Skeletal muscle tissue (tissue), 3 donors: ENCODE measurements at regions not wholly inside any gene's neighbourhood (a gene's known extent, or its start where the extent isn't known, plus 50 kb on each side); places are given as distances from the start of the nearest gene placed in this dataset.

Experiments used
- H3K27ac ChIP-seq: one replicate; pipeline ENCODE4 v1.7.0; 2013; ENCODE audit warnings: mild to moderate bottlenecking, low read depth, low read length, inconsistent platforms
- H3K27me3 ChIP-seq, 3 donors: one replicate each; pipeline ENCODE4 v1.7.0; 2013; ENCODE audit warnings: low read length in 3 of 3; ENCODE audit not compliant: control insufficient read depth in 3 of 3, insufficient read depth in 3 of 3
- H3K36me3 ChIP-seq, 3 donors: one replicate each; pipeline ENCODE4 v1.7.0; 2013; ENCODE audit warnings: low read length in 3 of 3; ENCODE audit not compliant: control insufficient read depth in 3 of 3, insufficient read depth in 3 of 3
- H3K4me1 ChIP-seq, 3 donors: one replicate each; pipeline ENCODE4 v1.7.0; 2013; ENCODE audit warnings: low read length in 3 of 3, mild to moderate bottlenecking in 3 of 3; ENCODE audit not compliant: control insufficient read depth in 3 of 3, insufficient read depth in 3 of 3
- H3K4me3 ChIP-seq, 3 donors: one replicate each; pipeline ENCODE4 v1.7.0; 2013; ENCODE audit warnings: low read length in 3 of 3
- H3K9ac ChIP-seq, 3 donors: one replicate each; pipeline ENCODE4 v1.7.0; 2013; ENCODE audit warnings: low read length in 3 of 3, mild to moderate bottlenecking in 3 of 3, moderate library complexity in 2 of 3, low read depth in 1 of 3
- H3K9me3 ChIP-seq, 3 donors: one replicate each; pipeline ENCODE4 v1.7.0; 2013; ENCODE audit warnings: low read length in 3 of 3; ENCODE audit not compliant: control insufficient read depth in 3 of 3
- donor health status: Osteomylitis.

DNA sequence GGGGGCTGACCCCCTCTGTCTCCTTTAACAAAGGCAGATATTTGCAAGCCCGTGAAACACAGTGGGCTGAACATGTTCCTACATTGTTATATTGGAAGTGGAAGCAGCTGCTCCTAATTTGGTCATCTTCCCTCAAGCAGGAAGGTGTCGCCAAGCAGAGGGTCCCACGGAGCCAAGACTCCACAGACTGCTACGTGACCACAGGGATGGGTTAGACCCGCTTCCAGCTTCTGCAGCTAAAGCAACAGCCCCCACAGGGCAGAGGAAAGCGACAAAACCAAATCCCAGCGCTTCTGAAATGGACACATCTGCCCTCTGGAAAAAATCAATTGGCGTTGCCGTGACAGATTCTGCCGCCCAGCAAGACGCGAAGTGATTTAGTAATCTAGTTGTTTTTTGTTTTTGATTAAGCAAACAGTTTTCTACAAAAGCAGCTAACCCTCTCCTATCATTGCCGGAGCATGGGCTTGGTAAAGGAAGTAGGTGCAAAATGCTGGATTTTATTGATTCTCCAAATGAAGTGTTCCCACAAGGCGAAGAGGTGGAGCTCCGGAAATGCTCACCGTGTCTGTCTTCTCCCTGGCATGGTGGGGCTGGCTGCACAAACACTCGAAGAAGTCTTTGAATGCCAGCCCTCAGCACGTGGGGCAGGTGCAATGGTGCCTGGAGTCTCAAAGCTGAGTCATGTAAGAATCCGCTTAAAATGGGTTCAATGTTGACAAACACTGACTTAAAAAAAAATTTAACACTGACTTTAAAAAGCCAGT lies 79.4 kb upstream of the FRMD1 start:
- Histone ChIP-seq H3K27me3 (peaks cover 10 to 32% (median 12%) of the 10 kb centered on the region in 3 donors), H3K9ac (peak overlapping the region in 1 of 3 donors; percentile 28), H3K4me1 (peaks cover 0 to 12% (median 8%) of the 10 kb centered on the region in 3 donors), H3K4me3 (peak overlapping the region in 1 of 3 donors; percentile 41), H3K27ac (no peak overlapping the region), H3K36me3 (no peaks in the 10 kb centered on the region), H3K9me3 (no peaks in the 10 kb centered on the region)

DNA sequence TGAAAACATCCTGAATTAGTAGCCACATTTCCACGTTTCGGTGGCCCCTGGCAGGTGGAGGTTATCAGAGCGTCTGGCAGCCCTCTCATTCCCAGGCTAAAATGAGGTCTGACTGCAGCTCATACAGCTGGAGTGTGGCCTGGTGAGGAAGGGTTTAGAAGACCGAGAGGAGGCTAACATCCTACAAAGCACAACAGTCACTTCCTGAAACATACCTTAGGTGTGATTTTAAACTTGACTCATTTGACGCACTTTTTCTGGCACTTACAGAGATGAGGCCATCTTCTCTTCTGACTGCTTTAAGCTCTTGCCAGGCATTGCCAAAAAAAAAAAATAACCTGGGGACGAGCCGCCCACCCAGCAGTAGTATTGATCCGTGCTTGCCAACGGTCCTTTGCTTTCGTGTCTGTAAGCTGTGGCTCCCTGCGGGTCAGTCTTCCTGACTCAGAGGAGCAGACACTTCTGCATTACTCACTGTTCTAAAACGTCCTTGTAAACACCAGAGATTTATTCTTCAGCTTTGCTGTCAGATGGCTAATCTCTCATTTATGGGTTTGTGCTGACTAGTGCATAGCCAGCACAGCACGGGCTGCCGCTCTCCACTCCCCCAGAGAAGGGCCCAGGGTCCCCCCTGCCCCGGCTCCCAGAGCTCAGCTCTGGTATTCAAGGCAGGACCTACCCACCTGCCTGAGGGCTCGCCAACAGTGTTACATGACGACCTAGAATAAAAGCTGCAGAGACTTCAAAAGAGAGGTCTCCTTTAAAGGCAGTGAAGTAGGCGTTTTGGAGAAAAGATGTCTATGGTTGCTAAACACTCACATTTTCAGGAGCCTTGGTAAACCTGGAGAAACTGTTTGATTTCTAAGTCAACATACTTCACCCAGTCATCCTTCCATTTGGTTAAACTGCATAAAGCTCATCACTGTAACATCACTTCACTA lies 78.5 kb upstream of the FRMD1 start:
- H3K4me1 ChIP-seq = peaks cover 0 to 8% (median 8%) of the 10 kb centered on the region in 3 donors
- H3K9me3 ChIP-seq = no peaks in the 10 kb centered on the region
- H3K36me3 ChIP-seq = no peaks in the 10 kb centered on the region
- no peak overlapping the region for H3K27ac ChIP-seq
- H3K9ac ChIP-seq = no peak overlapping the region
- H3K4me3 ChIP-seq = peak overlapping the region in 1 of 3 donors; percentile 41
- H3K27me3 ChIP-seq = peaks cover 10 to 36% (median 10%) of the 10 kb centered on the region in 3 donors

DNA sequence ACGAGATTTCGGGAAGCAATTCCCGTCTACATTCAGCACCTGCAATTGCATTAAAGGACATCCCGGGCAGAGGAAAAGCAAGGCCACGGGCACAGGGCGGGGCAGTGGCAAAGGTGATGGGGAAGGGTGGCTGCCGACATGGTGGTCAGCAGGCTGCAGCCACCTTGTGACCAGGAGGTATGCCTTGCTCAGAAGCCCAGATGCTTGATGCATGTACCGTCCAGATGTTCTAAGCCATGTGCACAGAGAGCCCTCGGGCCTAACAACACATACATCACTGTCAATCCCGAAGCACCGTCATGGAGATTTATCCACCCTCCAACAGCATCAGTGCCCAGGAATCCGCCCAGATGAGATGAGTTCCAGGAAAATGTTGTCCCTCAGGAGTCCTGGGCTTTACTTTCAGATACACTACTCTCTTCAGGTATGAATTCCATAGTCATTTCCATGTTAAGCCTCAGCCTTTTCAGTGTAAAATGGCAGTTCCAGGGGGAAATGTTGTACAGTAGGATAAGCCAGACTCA lies 77.8 kb upstream of the FRMD1 start:
- H3K27ac ChIP-seq = no peak overlapping the region
- peaks cover 0 to 8% (median 8%) of the 10 kb centered on the region in 3 donors for H3K4me1 ChIP-seq

DNA sequence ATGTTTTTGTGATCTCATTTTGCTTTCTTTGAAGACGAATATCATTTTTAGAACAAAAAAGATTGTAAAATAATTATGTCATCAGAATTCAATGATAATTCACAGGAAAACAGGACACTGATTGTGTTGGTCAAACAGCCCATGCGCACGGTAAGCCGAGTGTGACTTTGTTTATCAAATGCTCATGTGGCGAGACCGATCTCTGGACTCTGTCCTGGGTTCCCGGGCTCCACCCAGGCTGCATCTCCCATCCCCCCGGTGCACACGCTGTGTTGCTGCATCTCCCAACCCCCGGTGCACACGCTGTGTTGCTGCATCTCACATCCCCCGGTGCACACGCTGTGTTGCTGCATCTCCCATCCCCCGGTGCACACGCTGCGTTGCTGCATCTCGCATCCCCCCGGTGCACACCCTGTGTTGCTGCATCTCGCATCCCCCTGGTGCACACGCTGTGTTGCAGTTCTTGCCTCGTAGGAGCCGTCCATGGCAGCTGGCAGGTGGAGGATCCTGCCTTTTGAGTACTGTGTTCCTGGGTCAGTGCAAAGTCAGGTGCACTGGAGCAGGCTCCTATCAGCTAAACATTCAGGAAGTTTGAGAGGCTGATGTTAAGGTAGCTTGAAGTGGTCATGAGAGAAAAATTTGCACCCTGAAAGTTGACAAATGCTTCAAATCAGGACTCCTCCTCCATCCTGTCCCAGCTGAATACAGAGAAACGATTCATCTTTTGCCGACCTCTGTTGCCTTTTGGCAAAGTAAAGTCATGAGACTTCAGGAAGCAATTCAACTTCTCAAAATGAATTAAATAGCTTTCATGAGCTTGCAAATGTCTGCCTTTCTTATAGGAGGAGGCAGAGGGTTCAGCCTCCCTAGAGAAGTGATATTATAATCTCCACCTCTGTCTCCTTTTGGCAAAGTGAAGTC lies 77.1 kb upstream of the FRMD1 start:
- Histone ChIP-seq H3K27ac (no peak overlapping the region), H3K9ac (no peak overlapping the region), H3K36me3 (no peaks in the 10 kb centered on the region), H3K9me3 (no peaks in the 10 kb centered on the region), H3K4me1 (peaks cover 0 to 8% (median 8%) of the 10 kb centered on the region in 3 donors), H3K4me3 (no peak overlapping the region), H3K27me3 (peaks cover 10 to 36% (median 11%) of the 10 kb centered on the region in 3 donors)

More for the DNA sequence above, 77.8 kb upstream of the FRMD1 start:
- Histone ChIP-seq H3K27me3 (peaks cover 10 to 36% (median 10%) of the 10 kb centered on the region in 3 donors), H3K4me3 (no peak overlapping the region), H3K36me3 (no peaks in the 10 kb centered on the region), H3K9ac (no peak overlapping the region), H3K9me3 (no peaks in the 10 kb centered on the region)

DNA sequence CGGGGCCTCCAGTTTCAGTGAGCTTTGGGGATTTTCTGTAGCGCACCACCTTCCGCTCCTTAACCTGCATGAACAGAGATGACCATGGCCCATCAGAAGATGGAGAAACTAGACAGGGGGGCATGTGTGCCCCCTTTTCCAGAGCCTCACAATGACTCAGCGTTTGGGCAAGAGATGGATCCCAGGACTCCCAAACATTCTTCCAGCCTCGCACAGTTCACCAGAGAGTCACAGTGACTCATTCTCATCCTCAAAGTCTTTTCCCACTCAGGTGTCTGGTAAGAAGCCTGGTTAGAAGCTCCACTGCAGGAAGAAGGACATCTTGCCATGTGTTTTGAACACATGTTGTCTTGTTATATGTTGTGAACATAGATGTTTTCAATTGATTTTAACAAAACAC lies 76.2 kb upstream of the FRMD1 start:
- peaks cover 0 to 8% (median 8%) of the 10 kb centered on the region in 3 donors for H3K4me1 ChIP-seq
- H3K4me3 ChIP-seq = no peak overlapping the region
- no peaks in the 10 kb centered on the region for H3K36me3 ChIP-seq
- H3K9ac ChIP-seq = no peak overlapping the region
- no peaks in the 10 kb centered on the region for H3K9me3 ChIP-seq
- no peak overlapping the region for H3K27ac ChIP-seq
- H3K27me3 ChIP-seq = peaks cover 18 to 43% (median 19%) of the 10 kb centered on the region in 3 donors

DNA sequence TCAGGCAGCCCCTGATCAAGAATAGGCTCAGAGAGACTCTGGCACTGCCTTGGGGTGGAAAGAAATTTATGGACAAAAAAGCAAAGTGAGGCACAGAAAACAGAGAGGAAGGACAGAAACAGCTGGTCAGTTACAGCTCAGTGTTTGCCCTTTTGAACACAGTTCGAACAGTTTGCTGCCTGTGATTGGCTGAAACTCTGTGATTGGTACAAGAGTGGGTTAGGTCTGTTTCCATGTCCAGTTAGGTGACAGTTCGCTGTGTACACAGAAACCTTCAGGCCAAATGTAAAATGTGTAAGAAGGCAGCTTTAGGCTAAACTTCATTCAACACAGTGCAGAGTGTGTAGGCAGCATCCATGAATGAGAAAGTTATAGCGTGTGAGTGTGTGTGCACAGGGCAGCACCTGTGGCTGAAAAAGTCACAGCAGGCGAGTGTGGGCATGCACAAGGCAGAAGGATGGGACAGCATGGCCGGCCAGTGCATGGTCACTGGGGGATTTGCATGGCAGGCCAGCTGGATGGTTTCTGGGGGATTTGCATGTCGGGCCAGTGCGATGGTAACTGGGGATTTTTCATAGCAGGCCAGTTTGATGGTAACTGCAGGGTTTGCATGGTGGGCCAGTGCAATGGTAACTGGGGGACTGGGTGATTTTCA lies 75.4 kb upstream of the FRMD1 start:
- no peak overlapping the region for H3K9ac ChIP-seq
- peaks cover 0 to 8% (median 8%) of the 10 kb centered on the region in 3 donors for H3K4me1 ChIP-seq
- H3K27me3 ChIP-seq = peaks cover 24 to 47% (median 25%) of the 10 kb centered on the region in 3 donors
- no peaks in the 10 kb centered on the region for H3K9me3 ChIP-seq
- no peak overlapping the region for H3K27ac ChIP-seq
- H3K36me3 ChIP-seq = no peaks in the 10 kb centered on the region
- H3K4me3 ChIP-seq = no peak overlapping the region

DNA sequence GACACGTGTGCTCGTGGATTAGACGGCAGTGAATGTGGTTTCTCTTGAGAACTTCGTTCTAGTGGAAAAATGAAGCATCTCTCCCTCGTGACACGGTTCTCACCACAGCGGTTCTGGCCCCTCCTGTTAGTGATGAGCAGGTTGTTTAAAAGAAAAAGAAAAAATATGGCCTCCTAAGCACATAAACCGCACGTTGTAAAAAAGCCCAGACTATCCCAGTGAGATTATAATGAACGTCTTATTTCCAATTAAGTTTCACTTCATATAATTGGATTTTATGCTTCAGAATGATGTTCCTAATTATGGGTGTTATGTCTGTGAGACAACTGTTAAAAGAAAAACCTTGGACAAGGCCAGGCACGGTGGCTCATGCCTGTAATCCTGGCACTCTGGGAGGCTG lies 74.5 kb upstream of the FRMD1 start:
- Histone ChIP-seq H3K9me3 (no peaks in the 10 kb centered on the region), H3K9ac (no peak overlapping the region), H3K27ac (no peak overlapping the region), H3K4me1 (peaks cover 0 to 8% (median 7%) of the 10 kb centered on the region in 3 donors), H3K4me3 (no peak overlapping the region), H3K36me3 (no peaks in the 10 kb centered on the region), H3K27me3 (peaks cover 23 to 49% (median 29%) of the 10 kb centered on the region in 3 donors)

DNA sequence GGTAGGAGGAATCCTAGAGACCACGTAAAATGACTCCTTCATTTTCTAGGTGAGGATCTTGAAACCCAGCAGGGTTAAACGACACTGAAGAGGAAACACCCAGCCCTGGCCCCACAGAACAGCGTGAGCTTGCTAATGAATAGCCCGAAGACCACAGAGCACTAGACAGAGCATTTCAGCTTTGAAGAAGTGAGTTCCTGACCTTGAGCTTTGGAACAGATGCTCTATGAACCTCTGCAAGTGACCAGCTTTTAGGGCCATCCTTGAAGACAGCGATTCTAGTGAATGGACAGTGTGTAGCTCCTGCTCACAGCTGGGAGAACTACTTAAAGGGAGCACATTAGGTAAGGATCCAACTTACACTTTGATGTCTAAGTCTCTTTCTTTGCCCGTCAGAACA lies 74.0 kb upstream of the FRMD1 start:
- Histone ChIP-seq H3K27me3 (peaks cover 25 to 48% (median 29%) of the 10 kb centered on the region in 3 donors), H3K4me1 (peaks cover 0 to 3% (median 2%) of the 10 kb centered on the region in 3 donors), H3K27ac (no peak overlapping the region), H3K4me3 (no peak overlapping the region), H3K36me3 (no peaks in the 10 kb centered on the region), H3K9ac (no peak overlapping the region), H3K9me3 (no peaks in the 10 kb centered on the region)
